WTC11 (cell line): ENCODE measurements at regions not wholly inside any gene's neighbourhood (a gene's known extent, or its start where the extent isn't known, plus 50 kb on each side); places are given as distances from the start of the nearest gene placed in this dataset.

Source experiments
- ATAC-seq: fragments of 200-7000 bp; cut with Tn5 transposase; 2 replicates; pipeline ENCODE4 v1.10.0; 2021; ENCODE audit warnings: mild to moderate bottlenecking, moderate library complexity
- CTCF ChIA-PET: fragments of 300-600 bp; sonication (Branson Sonifier 250); formaldehyde crosslinking; loops from one replicate; lab custom pipeline; 2021; ENCODE audit warnings: antibody characterized with exemption; lab: Charles Lee
- POLR2A ChIA-PET: fragments of 350-600 bp; sonication (Branson Sonifier 250); formaldehyde crosslinking; loops from one replicate; lab custom pipeline; 2021; ENCODE audit warnings: antibody characterized with exemption; lab: Charles Lee
- DNase-seq: peaks from one replicate; pipeline ENCODE4 v3.0.0; 2021; ENCODE audit warnings: low spot score
- H3K27ac Mint-ChIP-seq: 2 replicates; pipeline ENCODE4 v1.8.0; 2021; ENCODE audit warnings: mixed read lengths
- H3K27me3 Mint-ChIP-seq: 2 replicates; pipeline ENCODE4 v1.8.0; 2021; ENCODE audit warnings: low read depth, mild to moderate bottlenecking, moderate library complexity, mixed read lengths
- H3K36me3 Mint-ChIP-seq: 2 replicates; pipeline ENCODE4 v1.8.0; 2021; ENCODE audit warnings: mixed read lengths
- H3K4me1 Mint-ChIP-seq: 2 replicates; pipeline ENCODE4 v1.8.0; 2022; ENCODE audit warnings: mixed read lengths
- H3K4me3 Mint-ChIP-seq: 2 replicates; pipeline ENCODE4 v1.8.0; 2021; ENCODE audit warnings: mild to moderate bottlenecking, moderate library complexity, mixed read lengths
- H3K9me3 Mint-ChIP-seq: 2 replicates; pipeline ENCODE4 v1.8.0; 2021; ENCODE audit warnings: mixed read lengths
- ATF1 ChIP-seq: sonication (generic); formaldehyde crosslinking; IDR thresholded peaks from 2 replicates; pipeline ENCODE4 v1.8.1; 2023; ENCODE audit warnings: mild to moderate bottlenecking, moderate library complexity, missing genetic modification reagents
- E2F5 ChIP-seq: sonication (generic); formaldehyde crosslinking; IDR thresholded peaks from 2 replicates; pipeline ENCODE4 v1.8.1; 2022; ENCODE audit warnings: mild to moderate bottlenecking, moderate library complexity, missing genetic modification reagents
- ETV6 ChIP-seq: sonication (generic); formaldehyde crosslinking; IDR thresholded peaks from 2 replicates; pipeline ENCODE4 v1.8.1; 2022; ENCODE audit warnings: mild to moderate bottlenecking, missing genetic modification reagents
- FOXK1 ChIP-seq: sonication (generic); formaldehyde crosslinking; IDR thresholded peaks from 2 replicates; pipeline ENCODE4 v1.8.0; 2022; ENCODE audit warnings: mild to moderate bottlenecking, moderate library complexity, missing genetic modification reagents
- MXD4 ChIP-seq: fragments of 250-450 bp; sonication (Bioruptor Pico); IDR thresholded peaks from 2 replicates; pipeline ENCODE4 v1.8.0; 2021; ENCODE audit warnings: mild to moderate bottlenecking, moderate library complexity, borderline replicate concordance
- NFE2L1 ChIP-seq: sonication (generic); formaldehyde crosslinking; IDR thresholded peaks from 2 replicates; pipeline ENCODE4 v1.8.1; 2023; ENCODE audit warnings: missing genetic modification reagents
- NFYB ChIP-seq: sonication (generic); formaldehyde crosslinking; conservative IDR thresholded peaks from 2 replicates; pipeline ENCODE4 v1.8.0; 2022; ENCODE audit warnings: low read depth, missing genetic modification reagents
- NR3C1 ChIP-seq: sonication (generic); formaldehyde crosslinking; conservative IDR thresholded peaks from 2 replicates; pipeline ENCODE4 v1.8.1; 2023; ENCODE audit warnings: low read depth, mild to moderate bottlenecking, missing genetic modification reagents
- RORB ChIP-seq: fragments of 250-450 bp; sonication (Bioruptor Pico); IDR thresholded peaks from 2 replicates; pipeline ENCODE4 v1.9.0; 2021; ENCODE audit warnings: mild to moderate bottlenecking
- SMAD3 ChIP-seq: sonication (generic); formaldehyde crosslinking; IDR thresholded peaks from 2 replicates; pipeline ENCODE4 v1.8.0; 2022; ENCODE audit warnings: missing genetic modification reagents, mild to moderate bottlenecking, borderline replicate concordance
- SMAD4 ChIP-seq: sonication (generic); formaldehyde crosslinking; IDR thresholded peaks from 2 replicates; pipeline ENCODE4 v1.8.0; 2022; ENCODE audit warnings: mild to moderate bottlenecking, missing genetic modification reagents
- SOX15 ChIP-seq: fragments of 250-450 bp; sonication (Bioruptor Pico); IDR thresholded peaks from 2 replicates; pipeline ENCODE4 v1.9.0; 2021; ENCODE audit warnings: mild to moderate bottlenecking
- SP1 ChIP-seq: sonication (generic); formaldehyde crosslinking; conservative IDR thresholded peaks from 2 replicates; pipeline ENCODE4 v1.8.1; 2022; ENCODE audit warnings: missing genetic modification reagents
- TCF7 ChIP-seq: sonication (generic); formaldehyde crosslinking; IDR thresholded peaks from 2 replicates; pipeline ENCODE4 v1.8.0; 2022; ENCODE audit warnings: mild to moderate bottlenecking, low read depth, missing genetic modification reagents, moderate library complexity
- ZNF416 ChIP-seq: fragments of 250-450 bp; sonication (Bioruptor Pico); IDR thresholded peaks from 2 replicates; pipeline ENCODE4 v1.9.0; 2021; ENCODE audit warnings: mild to moderate bottlenecking, inconsistent platforms
- TF ChIP-seq, protein P1 (sequence below): sonication (generic); formaldehyde crosslinking; IDR thresholded peaks from 2 replicates; pipeline ENCODE4 v1.8.1; 2023; ENCODE audit warnings: mild to moderate bottlenecking, missing genetic modification reagents, moderate library complexity
- TF ChIP-seq, protein P2 (sequence below): fragments of 250-450 bp; sonication (Bioruptor Pico); conservative IDR thresholded peaks from 2 replicates; pipeline ENCODE4 v1.9.0; 2021; ENCODE audit warnings: mild to moderate bottlenecking
- TF ChIP-seq, protein P3 (sequence below): sonication (generic); formaldehyde crosslinking; IDR thresholded peaks from 2 replicates; pipeline ENCODE4 v1.8.1; 2023; ENCODE audit warnings: mild to moderate bottlenecking, missing genetic modification reagents
- TF ChIP-seq, protein P4 (sequence below): fragments of 250-450 bp; sonication (Bioruptor Pico); IDR thresholded peaks from 2 replicates; pipeline ENCODE4 v1.9.0; 2021; ENCODE audit warnings: mild to moderate bottlenecking

- TF ChIP-seq E2F5 (CRISPR knock-in tag) = no peak
- no peak for TF ChIP-seq SMAD3
- no peak for TF ChIP-seq ZNF416 (CRISPR knock-in tag)
- TF ChIP-seq, protein P1, sequence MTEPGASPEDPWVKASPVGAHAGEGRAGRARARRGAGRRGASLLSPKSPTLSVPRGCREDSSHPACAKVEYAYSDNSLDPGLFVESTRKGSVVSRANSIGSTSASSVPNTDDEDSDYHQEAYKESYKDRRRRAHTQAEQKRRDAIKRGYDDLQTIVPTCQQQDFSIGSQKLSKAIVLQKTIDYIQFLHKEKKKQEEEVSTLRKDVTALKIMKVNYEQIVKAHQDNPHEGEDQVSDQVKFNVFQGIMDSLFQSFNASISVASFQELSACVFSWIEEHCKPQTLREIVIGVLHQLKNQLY = no peak
- no peak for TF ChIP-seq MXD4 (CRISPR knock-in tag)
- TF ChIP-seq, protein P2, sequence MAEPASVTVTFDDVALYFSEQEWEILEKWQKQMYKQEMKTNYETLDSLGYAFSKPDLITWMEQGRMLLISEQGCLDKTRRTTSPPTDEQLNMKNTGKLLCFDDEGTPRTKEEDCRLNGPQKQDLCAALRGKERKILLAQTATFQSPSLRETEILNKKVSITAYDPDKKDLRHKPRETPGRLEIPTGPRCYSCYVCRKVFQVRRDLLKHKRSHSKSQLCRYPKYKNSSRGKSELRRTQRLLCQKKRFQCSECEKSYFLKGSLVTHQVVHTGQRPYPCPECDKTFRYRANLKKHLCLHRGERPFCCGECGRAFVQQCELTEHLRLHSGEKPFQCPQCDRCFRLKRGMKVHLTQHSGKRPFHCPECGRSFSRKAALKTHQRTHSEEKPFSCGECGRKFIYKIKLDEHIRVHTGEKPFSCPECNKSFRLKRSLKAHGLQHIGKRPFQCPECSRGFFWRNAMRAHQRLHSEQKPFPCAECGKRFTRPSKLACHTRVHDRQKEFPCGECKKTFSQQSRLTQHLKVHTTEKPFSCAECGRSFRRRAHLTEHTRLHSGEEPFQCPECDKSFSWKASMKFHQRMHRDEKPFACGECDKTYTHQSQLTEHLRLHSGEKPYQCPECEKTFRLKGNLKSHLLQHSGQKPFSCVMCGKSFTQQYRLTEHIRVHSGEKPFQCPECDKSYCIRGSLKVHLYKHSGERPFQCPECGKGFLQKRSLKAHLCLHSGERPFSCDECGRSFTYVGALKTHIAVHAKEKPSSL = no peak
- TF ChIP-seq ATF1 (CRISPR knock-in tag) = no peak
- TF ChIP-seq, protein P3, sequence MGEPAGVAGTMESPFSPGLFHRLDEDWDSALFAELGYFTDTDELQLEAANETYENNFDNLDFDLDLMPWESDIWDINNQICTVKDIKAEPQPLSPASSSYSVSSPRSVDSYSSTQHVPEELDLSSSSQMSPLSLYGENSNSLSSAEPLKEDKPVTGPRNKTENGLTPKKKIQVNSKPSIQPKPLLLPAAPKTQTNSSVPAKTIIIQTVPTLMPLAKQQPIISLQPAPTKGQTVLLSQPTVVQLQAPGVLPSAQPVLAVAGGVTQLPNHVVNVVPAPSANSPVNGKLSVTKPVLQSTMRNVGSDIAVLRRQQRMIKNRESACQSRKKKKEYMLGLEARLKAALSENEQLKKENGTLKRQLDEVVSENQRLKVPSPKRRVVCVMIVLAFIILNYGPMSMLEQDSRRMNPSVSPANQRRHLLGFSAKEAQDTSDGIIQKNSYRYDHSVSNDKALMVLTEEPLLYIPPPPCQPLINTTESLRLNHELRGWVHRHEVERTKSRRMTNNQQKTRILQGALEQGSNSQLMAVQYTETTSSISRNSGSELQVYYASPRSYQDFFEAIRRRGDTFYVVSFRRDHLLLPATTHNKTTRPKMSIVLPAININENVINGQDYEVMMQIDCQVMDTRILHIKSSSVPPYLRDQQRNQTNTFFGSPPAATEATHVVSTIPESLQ = no peak
- no peak for TF ChIP-seq SOX15 (CRISPR knock-in tag)
- TF ChIP-seq NR3C1 = no peak
- no peak for TF ChIP-seq ETV6 (CRISPR knock-in tag)
- TF ChIP-seq TCF7 (CRISPR knock-in tag) = no peak
These were observed 139.9 kb upstream of the PRLR start (continued) for GRCh38 chr5:35369965-35370790.

DNA sequence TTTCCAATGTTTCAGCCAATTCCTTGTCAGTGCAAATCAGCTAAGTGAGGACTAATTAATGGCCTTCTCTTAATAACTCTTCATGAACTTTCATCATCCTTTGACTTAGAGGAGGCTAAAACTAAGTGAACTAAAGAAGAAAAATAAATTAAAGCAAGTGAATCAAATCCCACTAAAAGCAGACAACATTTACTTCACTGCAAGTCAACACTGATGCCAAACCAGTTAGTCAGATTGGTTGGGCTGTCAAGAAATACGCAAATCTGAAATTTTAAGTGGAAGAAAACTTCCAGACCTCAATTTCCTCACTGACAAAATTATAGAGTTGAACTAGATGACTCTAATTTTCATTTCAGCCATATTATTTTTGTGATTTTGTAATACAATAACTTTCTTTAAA is 137.2 kb upstream of the PRLR start:
- Mint-ChIP-seq H3K9me3 (no peaks in the 10 kb centered on the region), H3K36me3 (no peaks in the 10 kb centered on the region), H3K4me3 (no peak overlapping the region), H3K27ac (no peak overlapping the region), H3K4me1 (peaks cover 14% of the 10 kb centered on the region), H3K27me3 (no peaks in the 10 kb centered on the region)
- ChIA-PET POLR2A (no interaction called here), CTCF (no interaction called here)
- TF ChIP-seq, protein P4, sequence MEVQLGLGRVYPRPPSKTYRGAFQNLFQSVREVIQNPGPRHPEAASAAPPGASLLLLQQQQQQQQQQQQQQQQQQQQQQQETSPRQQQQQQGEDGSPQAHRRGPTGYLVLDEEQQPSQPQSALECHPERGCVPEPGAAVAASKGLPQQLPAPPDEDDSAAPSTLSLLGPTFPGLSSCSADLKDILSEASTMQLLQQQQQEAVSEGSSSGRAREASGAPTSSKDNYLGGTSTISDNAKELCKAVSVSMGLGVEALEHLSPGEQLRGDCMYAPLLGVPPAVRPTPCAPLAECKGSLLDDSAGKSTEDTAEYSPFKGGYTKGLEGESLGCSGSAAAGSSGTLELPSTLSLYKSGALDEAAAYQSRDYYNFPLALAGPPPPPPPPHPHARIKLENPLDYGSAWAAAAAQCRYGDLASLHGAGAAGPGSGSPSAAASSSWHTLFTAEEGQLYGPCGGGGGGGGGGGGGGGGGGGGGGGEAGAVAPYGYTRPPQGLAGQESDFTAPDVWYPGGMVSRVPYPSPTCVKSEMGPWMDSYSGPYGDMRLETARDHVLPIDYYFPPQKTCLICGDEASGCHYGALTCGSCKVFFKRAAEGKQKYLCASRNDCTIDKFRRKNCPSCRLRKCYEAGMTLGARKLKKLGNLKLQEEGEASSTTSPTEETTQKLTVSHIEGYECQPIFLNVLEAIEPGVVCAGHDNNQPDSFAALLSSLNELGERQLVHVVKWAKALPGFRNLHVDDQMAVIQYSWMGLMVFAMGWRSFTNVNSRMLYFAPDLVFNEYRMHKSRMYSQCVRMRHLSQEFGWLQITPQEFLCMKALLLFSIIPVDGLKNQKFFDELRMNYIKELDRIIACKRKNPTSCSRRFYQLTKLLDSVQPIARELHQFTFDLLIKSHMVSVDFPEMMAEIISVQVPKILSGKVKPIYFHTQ (CRISPR knock-in tag) = no peak
- TF ChIP-seq SP1 = no peak
- no peak for TF ChIP-seq NFE2L1
- TF ChIP-seq FOXK1 = no peak
- no peak for TF ChIP-seq RORB (CRISPR knock-in tag)
- TF ChIP-seq, protein P3 = no peak
- TF ChIP-seq SMAD4 (CRISPR knock-in tag) = no peak
- TF ChIP-seq NFYB (CRISPR knock-in tag) = no peak
- DNase-seq = no peak
- no peak for ATAC-seq
